Left hindlimb (tissue), 1 donor: ENCODE measurements at regions not wholly inside any gene's neighbourhood (a gene's known extent, or its start where the extent isn't known, plus 50 kb on each side); places are given as distances from the start of the nearest gene placed in this dataset.
"Not testable (repeated sequence)": the region's sequence is repeated elsewhere in the genome, so short reads cannot be mapped to it uniquely, and the experiment has no call there.

Experiments used
- DNase-seq: peaks from one replicate; pipeline ENCODE4 v3.0.0-alpha.2; 2018

DNA sequence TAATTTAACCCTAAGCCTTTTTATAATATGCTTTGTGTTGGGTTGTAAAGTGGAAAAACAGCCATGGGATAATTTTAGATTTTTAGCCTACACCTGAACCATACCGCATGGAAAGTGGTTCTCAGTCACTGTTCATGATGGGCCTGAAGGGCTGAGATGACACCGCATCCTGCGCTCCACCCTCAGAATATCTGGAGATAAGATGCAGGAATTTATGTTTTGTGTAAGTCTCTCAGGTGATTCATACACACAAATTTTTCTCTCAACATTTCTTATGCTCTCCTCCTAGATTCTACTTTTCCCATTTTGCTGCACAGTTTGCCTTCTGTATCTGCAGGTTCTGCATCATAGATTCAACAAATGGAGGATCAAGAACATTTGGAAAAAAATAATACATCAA is 191.3 kb upstream of the PHACTR1 start:
- DNase-seq, result no peak

DNA sequence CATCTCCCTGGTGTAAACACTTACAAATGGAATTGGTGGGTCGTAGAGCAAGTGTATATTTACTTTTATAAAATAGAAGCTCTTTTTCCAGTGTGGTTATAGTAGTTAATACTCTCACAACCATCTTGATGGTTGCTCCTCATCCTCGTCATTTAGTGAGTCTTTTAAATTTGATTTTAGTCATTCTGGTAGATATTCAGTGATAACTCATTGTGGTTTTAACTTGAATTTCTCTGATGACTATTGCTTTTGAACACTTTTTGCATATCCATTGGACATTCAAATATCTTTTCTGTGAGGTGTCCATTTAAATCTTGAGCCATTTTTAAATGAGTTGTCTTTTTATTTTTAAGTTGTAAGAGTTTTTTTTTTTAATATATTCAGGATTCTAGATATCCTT is 189.2 kb upstream of the PHACTR1 start:
- no peak for DNase-seq

DNA sequence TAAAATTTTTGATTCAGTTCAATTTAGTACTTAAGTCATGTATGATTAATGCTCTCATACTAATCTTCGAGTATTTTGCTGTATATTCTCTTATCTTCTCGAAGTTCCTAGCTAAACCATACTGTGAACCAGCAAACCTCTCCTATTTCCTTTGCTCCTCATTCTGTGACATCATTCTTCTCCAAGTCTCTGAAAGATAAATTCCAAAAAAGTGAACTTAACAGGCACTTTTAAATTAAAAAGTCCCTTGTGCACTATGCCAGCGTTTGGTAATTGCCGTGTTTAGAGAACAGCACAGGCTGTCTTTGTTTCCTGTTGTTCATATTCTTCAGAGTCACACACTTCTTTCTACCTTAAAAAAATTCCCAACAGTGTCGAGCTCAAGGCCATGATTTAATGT is 188.4 kb upstream of the PHACTR1 start:
- no peak for DNase-seq

DNA sequence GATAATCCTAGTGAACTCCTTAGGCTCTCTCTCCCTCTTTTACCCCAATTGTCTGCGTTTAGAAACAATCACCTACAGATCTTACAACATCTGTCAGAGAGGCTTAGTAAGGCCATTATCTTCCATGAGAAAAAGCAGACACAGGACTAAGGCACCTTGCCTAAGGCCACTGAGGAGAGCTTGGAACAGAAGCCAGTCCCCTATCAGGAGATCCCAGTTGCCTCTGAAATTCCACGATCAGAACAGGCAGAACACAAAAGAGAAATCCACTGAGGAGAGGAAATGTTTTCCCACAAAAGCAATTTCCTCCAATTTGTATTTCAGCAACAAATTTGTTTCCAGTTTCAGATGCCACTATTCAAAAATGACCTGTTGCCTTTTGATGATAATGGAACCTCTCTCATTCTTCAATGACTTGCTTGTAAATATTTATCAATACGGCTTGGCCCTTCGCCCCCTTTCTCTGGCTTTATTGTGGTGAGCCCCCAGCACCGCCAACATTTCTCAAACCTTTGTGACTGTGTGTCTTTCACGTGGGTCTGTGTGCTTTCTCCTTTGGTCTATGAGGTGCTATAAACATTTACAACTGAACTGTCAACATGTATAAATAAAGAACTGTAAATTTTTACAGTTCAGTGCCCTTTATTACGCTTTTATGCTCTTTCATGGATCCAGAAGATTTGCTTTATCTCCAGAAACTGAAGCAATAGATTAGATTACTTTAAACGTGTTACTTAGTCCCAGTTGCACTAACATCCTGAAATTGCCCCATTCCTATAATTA is 187.8 kb upstream of the PHACTR1 start:
- DNase-seq, result no peak

DNA sequence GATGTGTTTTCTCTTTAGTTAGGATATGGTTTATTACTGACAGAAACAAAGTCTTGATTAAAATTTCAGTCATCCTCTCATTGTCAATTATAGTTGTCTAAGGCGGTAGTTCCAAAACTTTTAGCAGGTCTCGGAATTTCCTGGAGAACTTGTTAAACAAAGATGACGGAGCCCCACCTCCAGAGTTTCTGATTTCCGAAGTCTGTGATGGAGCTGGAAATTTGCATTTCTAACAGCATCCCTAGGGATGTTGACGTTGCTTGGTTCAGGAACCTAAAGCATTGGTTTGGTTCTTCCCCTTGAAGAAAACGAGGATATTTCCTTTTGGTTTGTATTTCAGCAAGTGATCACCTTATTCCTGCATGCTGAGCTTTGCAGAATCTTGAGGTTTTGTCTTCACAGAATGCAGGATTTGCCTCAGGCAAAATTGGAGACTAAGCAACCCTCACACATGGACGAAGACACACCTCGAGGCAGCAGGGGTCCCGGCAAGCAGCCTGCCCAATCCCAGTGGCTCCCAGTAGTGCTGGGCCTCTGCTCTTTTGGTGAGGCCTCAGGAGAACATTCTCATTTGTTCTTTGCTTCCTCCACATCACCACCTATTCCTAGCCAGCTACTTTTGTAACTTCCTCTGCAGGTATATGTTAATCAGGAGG is 187.1 kb upstream of the PHACTR1 start:
- DNase-seq, result no peak

DNA sequence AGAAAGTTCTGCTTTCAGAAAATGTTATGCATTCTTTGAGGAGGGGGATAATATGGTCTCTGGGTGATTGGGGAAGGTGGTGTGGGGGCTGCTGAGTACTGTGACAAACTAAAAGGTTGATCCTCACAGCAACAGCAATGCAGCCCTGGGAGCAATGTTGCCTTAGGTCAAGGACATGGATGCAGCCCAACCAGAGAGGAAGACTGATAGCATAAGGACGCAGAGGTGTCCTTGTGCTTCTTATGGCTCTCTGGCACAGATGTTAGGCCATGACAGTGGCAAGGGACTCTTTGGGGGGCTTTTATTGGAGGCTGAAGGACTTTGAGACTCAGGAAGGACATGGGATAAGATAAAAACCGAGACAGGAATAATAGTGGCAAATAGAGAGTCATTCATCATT is 186.2 kb upstream of the PHACTR1 start:
- no peak for DNase-seq

DNA sequence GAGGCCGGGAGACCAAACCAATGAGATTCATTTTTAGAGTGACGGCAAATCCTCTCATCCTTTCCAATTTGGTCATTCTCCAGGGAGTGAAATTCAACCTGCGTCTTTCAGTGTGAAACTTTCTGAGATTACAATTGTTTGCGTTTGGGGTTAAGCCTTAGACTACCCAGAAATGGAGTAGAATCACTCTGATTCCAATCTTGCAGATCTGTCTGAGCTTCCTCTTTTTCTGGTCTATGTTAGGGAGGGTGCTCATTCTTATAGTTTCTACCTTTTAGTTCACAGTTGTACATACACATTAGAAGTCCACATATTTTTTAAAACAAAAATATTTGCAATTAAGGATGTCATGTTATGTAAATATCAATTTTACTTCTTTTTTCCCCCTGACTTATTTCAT is 183.0 kb upstream of the PHACTR1 start:
- no peak for DNase-seq

DNA sequence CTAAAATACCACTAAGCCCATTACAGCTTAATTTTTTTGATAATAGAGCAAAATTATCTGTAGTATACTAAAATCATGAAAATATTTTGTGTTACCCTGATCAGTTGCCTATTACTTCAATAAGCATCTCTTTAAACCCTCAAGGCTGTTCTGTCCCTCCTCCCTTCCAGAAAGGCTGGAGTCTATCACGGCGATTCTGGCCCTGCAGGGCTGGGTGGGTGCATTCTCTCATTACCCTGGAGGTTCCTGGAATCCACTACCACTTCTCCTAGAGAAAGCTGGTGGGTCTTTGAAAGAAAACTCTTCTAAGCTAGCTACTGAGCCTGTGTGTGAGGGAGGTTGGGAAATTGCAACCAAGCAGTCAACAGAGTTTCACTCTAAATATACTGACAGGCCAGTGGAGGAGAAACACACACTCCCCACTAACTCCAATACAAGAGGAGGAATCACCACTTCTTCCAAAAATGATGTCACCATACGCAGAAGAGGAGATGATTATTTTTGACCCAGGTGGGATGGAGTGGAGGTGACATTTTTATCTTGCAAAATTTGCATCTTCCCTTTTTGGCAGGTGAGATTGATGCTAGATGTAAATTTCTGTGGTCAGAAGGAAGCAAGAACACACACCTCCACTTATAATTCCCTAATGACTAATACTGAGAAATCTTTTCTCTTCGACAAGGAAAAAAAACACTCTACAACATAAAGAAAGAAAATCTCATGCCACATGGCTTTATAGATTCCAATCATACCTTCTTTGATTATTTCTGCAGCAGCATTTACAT is 182.3 kb upstream of the PHACTR1 start:
- no peak for DNase-seq

DNA sequence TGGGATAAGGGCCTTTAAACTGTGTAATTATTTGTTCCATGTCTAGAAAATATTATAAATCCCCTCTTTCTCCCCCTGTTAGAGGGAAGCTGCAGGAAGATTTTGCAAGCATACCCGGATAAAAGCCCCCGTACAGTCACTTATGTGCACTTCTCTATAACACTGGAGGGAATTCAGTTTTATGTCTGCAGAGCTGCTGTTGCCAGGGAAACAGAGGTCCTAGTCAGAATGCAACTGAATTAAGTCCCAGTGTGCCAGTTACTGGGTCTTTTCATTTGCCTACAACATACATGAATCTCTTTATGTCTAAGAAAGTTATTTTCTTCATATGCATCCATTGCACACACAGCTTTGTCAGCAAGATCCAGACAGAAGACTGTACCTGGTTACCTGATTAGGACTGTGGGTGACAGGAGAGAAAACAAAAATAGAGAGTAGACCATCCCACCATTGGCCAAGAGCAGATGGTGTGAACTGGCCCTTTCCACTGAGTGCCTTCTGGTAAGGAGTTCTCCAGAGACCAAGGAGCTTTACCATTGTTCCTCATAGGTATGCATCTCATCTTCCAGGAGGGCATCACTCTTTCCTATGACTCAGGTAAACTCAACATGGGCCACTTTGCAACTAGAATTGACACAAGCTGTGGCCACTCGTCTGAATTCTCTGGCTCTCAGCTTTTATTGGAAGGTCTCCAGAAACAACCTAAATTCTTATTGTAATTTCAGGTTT is 180.8 kb upstream of the PHACTR1 start:
- no peak for DNase-seq

DNA sequence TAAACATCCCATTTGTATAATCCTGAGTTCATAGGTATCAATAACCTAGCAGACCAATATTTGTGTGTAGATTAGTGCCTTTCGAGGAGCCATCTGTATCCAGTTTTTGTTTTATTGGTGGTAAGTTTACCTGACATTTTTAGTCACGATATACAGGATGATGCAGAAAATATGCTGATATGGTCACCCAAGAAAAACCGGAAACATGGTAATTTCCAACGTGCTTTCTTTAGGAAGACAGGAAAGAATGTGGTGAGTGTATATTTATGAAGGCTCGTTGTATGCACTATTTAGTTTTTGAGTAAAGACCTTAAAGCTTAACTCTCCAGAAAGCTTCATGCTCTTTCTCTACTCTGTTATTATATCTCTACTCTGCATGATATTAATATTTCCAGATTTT is 180.2 kb upstream of the PHACTR1 start:
- DNase-seq, result no peak

DNA sequence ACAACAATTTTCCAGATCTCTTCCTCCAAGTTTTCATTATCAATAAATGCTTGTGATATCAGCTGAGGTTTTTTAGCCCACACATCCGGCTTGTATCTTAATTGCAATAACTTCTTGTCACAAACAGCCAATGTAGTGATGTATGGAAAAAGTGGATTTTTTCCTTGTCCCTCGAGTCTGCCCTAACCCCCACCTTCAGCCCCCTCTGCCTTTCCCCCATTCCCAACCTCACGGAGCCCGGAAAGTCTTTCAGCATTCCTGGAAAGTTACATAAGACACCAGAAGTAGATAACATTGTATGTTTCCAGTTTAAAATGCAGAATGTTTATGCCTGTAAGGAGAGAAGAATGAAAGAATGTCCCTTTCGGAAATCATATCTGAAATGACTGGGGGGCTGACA is 179.2 kb upstream of the PHACTR1 start:
- no peak for DNase-seq

DNA sequence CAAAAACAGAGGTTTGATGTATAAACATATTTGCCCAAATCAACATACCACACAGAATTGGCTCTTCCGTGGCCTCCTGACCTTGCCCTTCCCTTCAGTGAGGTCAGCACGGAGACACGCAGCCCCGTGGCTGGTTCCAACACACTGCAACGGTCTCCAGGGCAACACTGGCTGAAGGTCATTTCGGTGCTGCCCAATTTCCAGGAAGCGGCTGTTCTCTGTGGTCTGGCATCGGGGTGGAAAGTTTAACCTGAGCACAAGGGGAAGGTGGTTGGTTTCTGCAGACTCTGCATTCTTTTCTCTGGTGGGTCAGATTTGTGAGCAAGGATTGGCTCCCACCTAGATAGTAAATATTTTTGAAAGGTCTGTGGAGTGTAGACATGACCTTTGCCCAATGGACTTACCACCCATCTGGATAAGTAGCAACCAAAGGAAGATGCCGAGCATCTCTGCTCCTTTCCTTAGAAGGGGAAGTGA is 177.6 kb upstream of the PHACTR1 start:
- peak; percentile 57 for DNase-seq

DNA sequence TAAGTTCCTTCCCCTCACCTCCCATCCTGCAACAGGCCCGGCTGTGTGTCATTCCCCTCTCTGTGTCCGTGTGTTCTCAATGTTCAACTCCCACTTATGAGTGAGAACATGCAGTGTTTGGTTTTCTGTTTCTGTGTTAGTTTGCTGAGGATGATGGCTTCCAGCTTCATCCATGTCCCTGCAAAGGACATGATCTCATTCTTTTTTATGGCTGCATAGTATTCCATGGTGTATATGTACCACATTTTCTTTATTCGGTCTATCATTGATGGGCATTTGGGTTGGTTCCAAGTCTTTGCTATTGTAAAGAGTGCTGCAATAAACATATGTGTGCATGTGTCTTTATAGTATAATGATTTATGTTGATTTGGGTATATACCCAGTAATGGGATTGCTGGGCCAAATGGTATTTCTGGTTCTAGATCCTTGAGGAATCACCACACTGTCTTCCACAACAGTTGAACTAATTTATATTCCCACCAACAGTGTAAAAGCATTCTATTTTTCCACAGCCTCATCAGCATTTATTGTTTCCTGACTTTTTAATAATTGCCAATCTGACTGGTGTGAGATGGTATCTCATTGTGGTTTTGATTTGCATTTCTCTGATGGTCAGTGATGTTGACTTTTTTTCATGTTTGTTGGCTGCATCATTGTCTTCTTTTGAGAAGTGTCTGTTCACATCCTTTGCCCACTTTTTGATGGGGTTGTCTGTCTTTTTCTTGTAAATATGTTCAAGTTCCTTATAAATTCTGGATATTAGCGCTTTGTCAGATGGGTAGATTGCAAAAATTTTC is 174.1 kb upstream of the PHACTR1 start:
- DNase-seq, result not testable (repeated sequence)

DNA sequence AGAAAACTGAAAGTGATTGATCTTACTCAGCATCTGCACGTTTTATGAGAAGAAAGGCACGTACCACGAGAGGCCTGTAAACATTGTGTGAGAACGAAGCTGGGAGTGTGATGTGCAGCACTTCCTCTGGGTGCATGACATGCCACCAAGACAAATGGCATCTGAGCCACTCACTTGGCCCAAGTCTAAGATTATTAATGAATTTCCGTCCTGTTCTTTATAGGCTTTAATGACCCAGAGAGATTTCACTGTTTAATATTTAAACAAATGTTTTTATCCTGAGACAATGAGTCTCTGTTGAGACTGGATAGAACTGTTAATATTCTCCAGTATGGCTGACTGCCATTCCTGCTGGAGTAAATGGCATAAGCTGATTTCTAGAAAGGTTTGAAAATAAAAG is 172.6 kb upstream of the PHACTR1 start:
- DNase-seq, result no peak

DNA sequence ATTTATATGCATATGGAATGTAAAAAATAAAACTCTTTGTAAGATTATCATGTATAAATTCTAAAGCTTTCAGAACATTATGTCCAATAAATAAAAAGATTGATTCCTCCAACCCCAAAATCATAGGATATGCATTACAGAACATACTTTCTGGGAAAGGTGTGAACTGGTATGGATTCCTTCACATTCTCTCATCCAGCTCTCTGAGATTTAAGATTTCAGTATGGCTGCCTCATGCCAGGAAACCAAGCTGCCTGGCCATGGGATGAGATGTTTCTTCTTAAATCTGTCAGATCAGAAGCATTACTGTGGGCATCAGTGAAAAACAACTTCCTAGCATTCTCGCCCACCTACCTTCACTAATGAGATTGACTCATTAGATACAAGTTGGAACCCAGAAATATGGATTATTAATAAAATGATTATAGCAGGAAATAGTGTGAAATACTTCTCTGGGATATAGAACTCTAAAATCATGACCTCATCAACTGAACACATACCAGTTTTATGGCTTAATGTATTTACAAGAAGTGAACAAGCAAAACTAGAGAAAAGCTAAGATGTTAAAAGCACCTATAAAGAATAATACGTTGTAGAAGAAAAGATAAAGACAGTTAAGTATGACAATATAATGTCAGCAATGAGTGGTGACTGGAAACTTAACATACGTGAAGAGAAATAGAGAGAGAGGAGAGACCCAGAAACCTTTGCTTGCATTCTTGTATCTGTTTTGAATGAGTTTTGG is 171.6 kb upstream of the PHACTR1 start:
- DNase-seq, result no peak

DNA sequence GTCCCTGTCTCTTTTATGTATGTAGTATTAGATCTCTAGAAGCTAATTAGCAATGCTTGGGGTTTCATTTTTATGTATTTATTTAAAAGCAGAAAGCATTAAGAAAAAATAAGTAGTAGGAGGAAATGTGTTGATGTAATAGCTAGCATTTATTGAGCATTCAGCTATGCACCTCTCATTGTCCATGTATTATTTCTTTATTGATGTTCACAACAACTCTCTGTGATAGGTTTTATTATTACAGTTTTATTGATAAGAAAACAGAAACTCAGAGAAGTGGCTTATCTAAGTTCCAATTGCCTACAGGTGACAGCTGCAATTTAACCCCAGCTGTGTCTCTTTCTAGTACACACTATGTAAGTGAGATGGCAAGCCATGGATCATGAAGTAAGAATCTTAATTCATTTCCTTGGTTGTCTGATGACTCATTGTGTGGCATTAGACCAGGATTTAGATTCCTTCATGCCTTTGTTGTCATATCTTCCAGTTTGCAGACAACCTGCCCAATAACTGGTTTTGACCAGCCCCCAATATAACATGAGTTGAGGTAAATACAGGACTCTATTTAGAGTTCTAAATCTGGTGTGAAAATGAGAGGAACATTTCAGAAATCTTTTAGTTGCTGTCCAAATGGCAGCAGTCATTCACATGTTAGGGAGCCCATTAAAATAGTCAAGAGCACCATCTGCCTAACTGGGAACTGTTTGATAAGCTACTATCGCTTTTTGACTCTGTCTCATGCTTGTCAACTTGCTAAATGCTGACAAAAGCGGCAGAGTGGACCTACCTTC is 170.8 kb upstream of the PHACTR1 start:
- DNase-seq, result no peak

DNA sequence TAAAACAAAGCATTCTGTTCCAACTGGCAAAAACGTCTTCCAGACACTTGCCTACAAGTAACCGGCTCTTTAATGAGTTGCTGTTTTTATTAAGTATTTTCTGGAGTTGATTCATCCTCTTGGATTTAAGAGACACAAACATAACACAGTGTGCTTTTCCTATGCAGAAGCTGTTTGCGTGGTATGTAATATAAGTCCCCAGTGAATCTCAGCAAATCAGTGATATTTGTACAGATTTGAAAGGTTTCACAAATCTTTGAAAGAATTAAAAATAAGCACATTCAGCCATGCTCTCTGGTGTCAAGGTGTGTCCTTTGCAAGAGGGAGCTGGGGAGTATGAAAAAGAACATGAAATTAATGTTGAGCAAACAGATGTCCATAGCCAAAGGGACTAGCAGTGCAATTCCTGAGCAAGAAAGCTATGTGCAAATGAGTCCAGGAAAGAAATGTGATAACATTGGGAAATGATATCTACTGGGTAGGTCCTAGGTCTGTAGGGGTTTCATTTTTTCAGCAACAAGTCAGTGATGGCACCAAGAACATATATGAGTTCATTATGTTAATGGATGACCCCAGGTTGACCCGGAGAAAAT is 170.1 kb upstream of the PHACTR1 start:
- no peak for DNase-seq

DNA sequence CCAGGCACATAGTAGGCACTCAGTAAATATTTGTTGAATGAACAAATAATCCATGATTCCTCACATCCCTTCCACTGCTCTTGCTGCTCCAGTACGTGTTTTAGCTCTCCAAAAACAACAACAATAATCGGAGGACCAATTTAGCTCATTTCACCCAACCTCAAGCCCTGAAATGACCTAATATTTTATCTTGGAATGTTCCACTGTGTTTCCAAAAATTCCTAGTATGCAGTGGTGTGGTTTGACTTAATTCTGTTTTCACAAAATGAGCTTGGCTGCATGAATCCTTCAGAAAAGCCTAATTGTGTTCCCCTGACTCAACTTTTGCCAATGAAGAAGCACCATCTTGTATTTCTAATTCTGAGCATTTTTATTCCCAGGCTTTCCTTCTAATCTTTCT is 168.0 kb upstream of the PHACTR1 start:
- no peak for DNase-seq

DNA sequence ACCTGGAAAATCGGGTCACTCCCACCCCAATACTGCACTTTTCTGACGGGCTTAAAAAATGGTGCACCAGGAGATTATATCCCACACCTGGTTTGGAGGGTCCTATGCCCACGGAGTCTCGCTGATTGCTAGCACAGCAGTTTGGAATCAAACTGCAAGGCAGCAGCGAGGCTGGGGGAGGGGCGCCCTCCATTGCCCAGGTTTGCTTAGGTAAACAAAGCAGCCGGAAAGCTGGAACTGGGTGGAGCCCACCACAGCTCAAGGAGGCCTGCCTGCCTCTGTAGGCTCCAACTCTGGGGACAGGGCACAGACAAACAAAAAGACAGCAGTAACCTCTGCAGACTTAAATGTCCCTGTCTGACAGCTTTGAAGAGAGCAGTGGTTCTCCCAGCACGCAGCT is 167.1 kb upstream of the PHACTR1 start:
- DNase-seq, result not testable (repeated sequence)

DNA sequence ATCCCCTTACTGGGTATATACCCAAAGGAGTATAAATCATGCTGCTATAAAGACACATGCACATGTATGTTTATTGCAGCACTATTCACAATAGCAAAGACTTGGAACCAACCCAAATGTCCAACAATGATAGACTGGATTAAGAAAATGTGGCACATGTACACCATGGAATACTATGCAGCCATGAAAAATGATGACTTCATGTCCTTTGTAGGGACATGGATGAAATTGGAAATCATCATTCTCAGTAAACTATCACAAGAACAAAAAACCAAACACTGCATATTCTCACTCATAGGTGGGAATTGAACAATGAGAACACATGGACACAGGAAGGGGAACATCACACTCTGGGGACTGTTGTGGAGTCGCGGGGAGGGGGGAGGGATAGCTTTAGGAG is 161.7 kb upstream of the PHACTR1 start:
- not testable (repeated sequence) for DNase-seq
